BJ (cell line): ENCODE measurements at regions not wholly inside any gene's neighbourhood (a gene's known extent, or its start where the extent isn't known, plus 50 kb on each side); places are given as distances from the start of the nearest gene placed in this dataset.

Source experiments
- CTCF ChIA-PET: fragments of 350-600 bp; formaldehyde crosslinking; extraction: SDS; loops from one replicate; lab custom pipeline; 2021; ENCODE audit warnings: antibody characterized with exemption, inconsistent platforms; lab: Yijun Ruan, JAX
- POLR2A ChIA-PET: fragments of 300-600 bp; sonication (Branson Sonifier 250); formaldehyde crosslinking; extraction: SDS; loops from one replicate; lab custom pipeline; 2021; ENCODE audit warnings: antibody characterized with exemption; lab: Charles Lee
- DNase-seq: peaks from one replicate; pipeline ENCODE4 v3.0.0-alpha.2; 2011; ENCODE audit warnings: low read depth
- H3K27me3 ChIP-seq: 2 replicates; pipeline ENCODE4 v1.6.0; 2011; ENCODE audit warnings: low read length; ENCODE audit not compliant: control insufficient read depth, insufficient read depth
- H3K36me3 ChIP-seq: 2 replicates; pipeline ENCODE4 v1.5.1; 2011; ENCODE audit warnings: low read length; ENCODE audit not compliant: control insufficient read depth, insufficient read depth
- H3K4me3 ChIP-seq: 2 replicates; pipeline ENCODE4 v1.5.1; 2011; ENCODE audit warnings: low read depth, mild to moderate bottlenecking, control low read depth, low read length
- TF ChIP-seq, protein P1 (sequence below): IDR thresholded peaks from 2 replicates; pipeline ENCODE4 v1.5.1; 2011; ENCODE audit warnings: low read depth, mild to moderate bottlenecking, control low read depth, inconsistent platforms, low read length, moderate library complexity; ENCODE audit not compliant: insufficient read depth

DNA sequence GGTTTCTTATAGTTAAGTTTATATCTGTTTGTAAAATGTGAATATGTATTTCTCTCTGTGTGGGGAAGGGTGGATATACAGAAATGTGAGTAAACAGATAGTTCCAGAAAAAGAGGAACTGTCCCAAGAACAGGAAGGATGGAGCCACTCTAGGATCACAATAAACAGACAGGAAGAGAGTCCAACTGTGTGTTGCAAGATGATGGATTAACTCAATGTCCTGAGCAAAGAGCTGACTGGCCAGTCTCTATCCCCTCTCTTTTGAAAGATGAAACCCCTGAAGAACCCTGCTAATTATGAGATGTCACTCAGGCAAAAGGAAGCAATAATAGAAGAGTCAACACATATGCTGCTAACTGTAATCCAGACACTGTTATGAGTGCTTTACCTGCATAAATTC is 202.7 kb downstream of the SEMA6A start:
- Histone ChIP-seq H3K36me3 (no peaks in the 10 kb centered on the region), H3K4me3 (no peak overlapping the region), H3K27me3 (no peaks in the 10 kb centered on the region)
- TF ChIP-seq, protein P1, sequence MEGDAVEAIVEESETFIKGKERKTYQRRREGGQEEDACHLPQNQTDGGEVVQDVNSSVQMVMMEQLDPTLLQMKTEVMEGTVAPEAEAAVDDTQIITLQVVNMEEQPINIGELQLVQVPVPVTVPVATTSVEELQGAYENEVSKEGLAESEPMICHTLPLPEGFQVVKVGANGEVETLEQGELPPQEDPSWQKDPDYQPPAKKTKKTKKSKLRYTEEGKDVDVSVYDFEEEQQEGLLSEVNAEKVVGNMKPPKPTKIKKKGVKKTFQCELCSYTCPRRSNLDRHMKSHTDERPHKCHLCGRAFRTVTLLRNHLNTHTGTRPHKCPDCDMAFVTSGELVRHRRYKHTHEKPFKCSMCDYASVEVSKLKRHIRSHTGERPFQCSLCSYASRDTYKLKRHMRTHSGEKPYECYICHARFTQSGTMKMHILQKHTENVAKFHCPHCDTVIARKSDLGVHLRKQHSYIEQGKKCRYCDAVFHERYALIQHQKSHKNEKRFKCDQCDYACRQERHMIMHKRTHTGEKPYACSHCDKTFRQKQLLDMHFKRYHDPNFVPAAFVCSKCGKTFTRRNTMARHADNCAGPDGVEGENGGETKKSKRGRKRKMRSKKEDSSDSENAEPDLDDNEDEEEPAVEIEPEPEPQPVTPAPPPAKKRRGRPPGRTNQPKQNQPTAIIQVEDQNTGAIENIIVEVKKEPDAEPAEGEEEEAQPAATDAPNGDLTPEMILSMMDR = no peak
- ChIA-PET POLR2A (no interaction called here), CTCF (no interaction called here)
- no peak for DNase-seq

DNA sequence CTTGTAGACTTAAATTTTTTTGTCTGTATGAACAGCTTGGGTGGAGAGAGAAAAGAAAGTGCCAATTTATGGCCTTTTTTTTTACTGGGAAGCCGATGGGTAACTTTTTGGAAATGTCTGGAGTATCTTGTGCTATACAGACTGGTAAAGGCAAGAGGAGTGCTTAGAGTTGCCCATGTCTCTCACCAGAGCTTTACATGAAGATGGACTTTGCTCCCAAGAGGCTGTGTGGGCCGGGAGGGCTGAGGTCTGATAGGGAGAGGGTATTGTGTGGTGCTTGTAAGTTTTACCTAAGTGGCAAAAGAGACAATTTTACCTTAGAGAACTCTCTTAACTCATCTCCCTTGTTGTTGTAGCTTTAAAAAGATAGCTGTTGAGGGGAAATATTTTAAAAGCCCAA is 203.2 kb downstream of the SEMA6A start:
- H3K36me3 ChIP-seq = no peaks in the 10 kb centered on the region
- no peak for DNase-seq
- no peak overlapping the region for H3K4me3 ChIP-seq
- POLR2A ChIA-PET = no interaction called here
- CTCF ChIA-PET = interaction anchor here (0.6 kb wide), 2 partner anchors 135 to 204 kb away, joined by 4 to 6 read pairs; no protein-coding TSS in a partner anchor
- TF ChIP-seq, protein P1 = no peak
- no peaks in the 10 kb centered on the region for H3K27me3 ChIP-seq

DNA sequence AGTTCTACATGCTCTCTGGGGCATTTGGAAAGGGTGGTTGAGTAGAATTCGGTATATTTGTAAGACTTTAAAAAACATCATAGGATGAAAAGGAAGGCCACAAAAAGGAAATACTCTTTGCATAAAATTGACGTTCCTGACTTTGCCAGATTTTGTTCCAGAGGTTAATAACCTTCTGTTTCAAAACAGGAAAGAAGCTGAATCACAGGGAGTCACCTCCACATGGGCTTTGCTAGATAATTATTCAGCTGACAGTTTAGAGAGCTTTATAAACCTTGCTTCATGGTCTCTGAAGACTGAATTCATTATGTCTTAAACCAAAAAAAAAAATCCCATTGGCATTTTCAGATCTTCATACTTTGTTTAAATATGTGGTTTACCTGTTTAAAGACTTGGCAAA is 203.7 kb downstream of the SEMA6A start:
- no peaks in the 10 kb centered on the region for H3K36me3 ChIP-seq
- no peaks in the 10 kb centered on the region for H3K27me3 ChIP-seq
- TF ChIP-seq, protein P1 = no peak
- no peak overlapping the region for H3K4me3 ChIP-seq
- DNase-seq = no peak
- POLR2A ChIA-PET = no interaction called here
- CTCF ChIA-PET = interaction anchor here (0.6 to 2.7 kb wide), 3 partner anchors 11 to 205 kb away, joined by 4 to 12 read pairs (median 6); no protein-coding TSS in a partner anchor

DNA sequence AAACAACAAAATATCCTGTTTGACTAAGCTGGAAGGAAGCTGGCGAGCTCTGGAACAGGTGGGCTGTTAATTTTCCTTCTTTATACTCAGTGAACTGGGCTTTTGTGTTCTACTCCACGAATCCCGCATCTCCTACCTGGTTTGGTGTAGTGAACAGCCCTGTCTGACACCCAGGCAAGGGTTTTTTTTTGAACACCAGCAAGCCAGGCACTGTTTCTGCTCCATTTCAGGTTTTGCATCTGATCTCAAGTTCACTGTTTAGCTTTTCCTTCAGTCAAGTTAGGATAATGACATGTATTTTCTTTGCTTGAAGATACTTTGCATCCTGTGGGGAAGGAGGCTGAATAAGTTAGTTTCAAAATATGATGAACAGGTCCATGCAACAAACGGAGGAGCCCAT is 204.5 kb downstream of the SEMA6A start:
- TF ChIP-seq, protein P1 = no peak
- ChIA-PET CTCF (interaction anchor here (0.7 to 2.7 kb wide), 2 partner anchors 11 to 291 kb away, joined by 3 to 12 read pairs; no protein-coding TSS in a partner anchor), POLR2A (no interaction called here)
- DNase-seq = no peak
- Histone ChIP-seq H3K4me3 (no peak overlapping the region), H3K27me3 (no peaks in the 10 kb centered on the region), H3K36me3 (no peaks in the 10 kb centered on the region)

DNA sequence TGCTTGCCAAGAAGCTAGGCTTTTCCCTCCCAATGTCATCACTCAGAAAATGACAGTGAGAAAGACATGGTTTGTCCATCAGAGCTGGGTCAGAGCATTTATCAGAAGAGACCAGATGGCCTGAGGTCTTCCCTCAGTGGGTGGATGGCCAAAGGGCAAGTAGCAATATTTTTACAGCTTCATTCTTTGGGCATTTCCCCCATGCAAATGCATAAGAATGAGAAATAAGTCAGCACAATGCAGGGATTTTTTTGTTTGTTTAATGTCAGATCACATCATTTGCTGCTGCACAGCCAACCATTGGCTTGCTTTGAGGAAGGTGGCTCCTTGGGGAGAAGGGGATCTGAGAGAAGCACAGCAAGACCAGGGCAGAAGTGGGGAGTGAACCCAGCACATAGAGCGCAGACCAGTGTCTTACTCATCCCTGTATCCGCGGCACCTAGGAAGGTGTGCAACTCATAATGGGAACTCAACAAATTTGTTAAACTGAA is 209.6 kb downstream of the SEMA6A start:
- CTCF ChIA-PET = interaction anchor here (0.6 kb wide), 1 partner anchor 324 kb away, joined by 3 read pairs; no protein-coding TSS in a partner anchor
- H3K4me3 ChIP-seq = no peak overlapping the region
- no peaks in the 10 kb centered on the region for H3K27me3 ChIP-seq
- POLR2A ChIA-PET = no interaction called here
- H3K36me3 ChIP-seq = no peaks in the 10 kb centered on the region
- TF ChIP-seq, protein P1 = no peak
- no peak for DNase-seq
